Globus pallidus (tissue), 1 donor: ENCODE measurements at regions not wholly inside any gene's neighbourhood (a gene's known extent, or its start where the extent isn't known, plus 50 kb on each side); places are given as distances from the start of the nearest gene placed in this dataset.
"Not testable (repeated sequence)": the region's sequence is repeated elsewhere in the genome, so short reads cannot be mapped to it uniquely, and the experiment has no call there.

Experiments
- DNase-seq: peaks from one replicate; pipeline ENCODE4 v3.0.0-alpha.2; 2015; ENCODE audit warnings: low spot score

- no peak for DNase-seq
These were observed 51.5 kb upstream of the PHF21B start for GRCh38 chr22:45061332-45061731.

GRCh38 chr22:45064313-45065278 lies 54.8 kb upstream of the PHF21B start:
- no peak for DNase-seq

- DNase-seq = no peak
These were observed 55.9 kb upstream of the PHF21B start for GRCh38 chr22:45065726-45066125.

- no peak for DNase-seq
These were observed 57.9 kb upstream of the PHF21B start for GRCh38 chr22:45067731-45068130.

GRCh38 chr22:45069925-45070324 lies 60.1 kb upstream of the PHF21B start:
- DNase-seq = no peak

GRCh38 chr22:45071618-45072017 lies 61.8 kb upstream of the PHF21B start:
- no peak for DNase-seq

GRCh38 chr22:45072322-45072903 lies 62.6 kb upstream of the PHF21B start:
- no peak for DNase-seq

- DNase-seq = no peak
These were observed 63.3 kb upstream of the PHF21B start for GRCh38 chr22:45073064-45073463.

GRCh38 chr22:45077286-45077685 lies 67.5 kb upstream of the PHF21B start:
- DNase-seq = no peak

- no peak for DNase-seq
These were observed 68.1 kb upstream of the PHF21B start for GRCh38 chr22:45077826-45078334.

- DNase-seq = no peak
These were observed 73.0 kb upstream of the PHF21B start for GRCh38 chr22:45082795-45083194.

GRCh38 chr22:45083659-45084305 lies 74.0 kb upstream of the PHF21B start:
- no peak for DNase-seq

GRCh38 chr22:45084400-45084920 lies 74.7 kb upstream of the PHF21B start:
- no peak for DNase-seq

- DNase-seq = no peak
These were observed 75.9 kb upstream of the NUP50 start for GRCh38 chr22:45087802-45088201.

GRCh38 chr22:45088576-45088975 lies 75.1 kb upstream of the NUP50 start:
- no peak for DNase-seq

GRCh38 chr22:45090497-45090910 lies 73.2 kb upstream of the NUP50 start:
- DNase-seq = no peak

- DNase-seq = no peak
These were observed 72.4 kb upstream of the NUP50 start for GRCh38 chr22:45091254-45091854.

GRCh38 chr22:45091875-45092274 lies 71.8 kb upstream of the NUP50 start:
- DNase-seq = not testable (repeated sequence)

GRCh38 chr22:45092644-45093043 lies 71.1 kb upstream of the NUP50 start:
- DNase-seq = no peak

- no peak for DNase-seq
These were observed 70.1 kb upstream of the NUP50 start for GRCh38 chr22:45093609-45094008.

- DNase-seq = no peak
These were observed 69.5 kb upstream of the NUP50 start for GRCh38 chr22:45094081-45094720.

- no peak for DNase-seq
These were observed 68.9 kb upstream of the NUP50 start for GRCh38 chr22:45094825-45095224.
